G401 (cell line): ENCODE measurements at regions not wholly inside any gene's neighbourhood (a gene's known extent, or its start where the extent isn't known, plus 50 kb on each side); places are given as distances from the start of the nearest gene placed in this dataset.

Source experiments
- DNase-seq: peaks from one replicate; pipeline ENCODE4 v3.0.0-alpha.2; 2015; ENCODE audit warnings: low spot score
- in situ Hi-C: cut with HindIII; loops from 2 replicates; pipeline ENCODE4 v1.10.0; 2016; ENCODE audit warnings: low sequenced_read_pairs, mixed read lengths

DNA sequence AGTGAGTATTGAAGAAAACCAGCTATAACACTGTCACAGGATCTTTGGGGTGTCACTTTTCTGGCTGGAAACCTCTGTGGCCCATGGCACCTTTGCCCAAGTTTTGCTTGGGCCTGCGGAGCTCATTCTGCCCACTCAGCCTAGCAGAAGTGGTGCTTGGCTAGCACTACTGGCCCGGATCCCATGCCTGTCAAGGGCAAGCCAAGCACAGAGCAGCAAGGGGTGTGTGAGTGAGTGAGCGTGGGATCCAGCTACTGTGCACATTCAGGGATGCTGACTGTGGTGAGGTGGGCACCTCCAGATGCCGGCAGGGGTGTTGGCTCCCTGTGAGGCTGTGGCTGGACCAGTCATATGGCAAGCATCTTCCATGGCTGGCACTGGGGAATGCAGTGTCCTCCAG is 55.4 kb upstream of the RASGEF1B start:
- in situ Hi-C loops = no loop called here
- peak; percentile 75 for DNase-seq

GRCh38 chr4:81526706-81527105 is 55.0 kb upstream of the RASGEF1B start:
- in situ Hi-C loops = no loop called here
- no peak for DNase-seq

- DNase-seq = no peak
- in situ Hi-C loops = no loop called here
These were observed 52.1 kb upstream of the RASGEF1B start for GRCh38 chr4:81523672-81524327.

GRCh38 chr4:81522711-81523110 is 51.0 kb upstream of the RASGEF1B start:
- in situ Hi-C loops = no loop called here
- DNase-seq = no peak

GRCh38 chr4:81521708-81522107 is 50.0 kb upstream of the RASGEF1B start:
- DNase-seq = no peak
- in situ Hi-C loops = no loop called here
